GM18505 (cell line): ENCODE measurements at regions not wholly inside any gene's neighbourhood (a gene's known extent, or its start where the extent isn't known, plus 50 kb on each side); places are given as distances from the start of the nearest gene placed in this dataset.

Experiments
- ATAC-seq: cut with Tn5 transposase; IDR thresholded peaks from one replicate; pipeline ENCODE4 v1.9.1; 2021; ENCODE audit not compliant: unreplicated experiment
- POLR2A ChIP-seq: IDR thresholded peaks from 4 replicates; pipeline ENCODE4 v1.6.1; 2011; ENCODE audit warnings: borderline replicate concordance; ENCODE audit not compliant: insufficient read depth, insufficient read length; ENCODE audit errors: extremely low read depth

DNA sequence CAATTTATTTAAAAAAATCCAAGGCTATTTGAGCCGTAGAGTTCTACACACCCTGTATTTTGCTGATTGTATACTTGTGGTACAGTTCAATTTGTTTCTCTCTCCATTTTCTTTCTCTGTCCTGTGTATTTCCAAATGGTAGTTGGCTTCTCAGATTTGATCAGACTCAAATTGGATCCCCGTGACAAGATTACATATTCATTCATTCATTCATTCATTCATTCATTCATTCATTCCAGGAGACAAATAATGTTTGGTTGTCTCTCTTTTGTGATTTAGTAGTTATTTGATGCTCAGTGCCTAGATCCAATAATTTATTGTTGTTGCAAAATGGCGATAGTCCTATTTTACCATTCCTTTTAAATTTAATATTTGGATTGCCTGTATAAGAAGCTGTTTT is 292.8 kb upstream of the RIOK2 start:
- no peak for ATAC-seq
- no peak for TF ChIP-seq POLR2A

GRCh38 chr5:97476852-97477534 is 293.9 kb upstream of the RIOK2 start:
- no peak for TF ChIP-seq POLR2A
- ATAC-seq: peak; percentile 55

DNA sequence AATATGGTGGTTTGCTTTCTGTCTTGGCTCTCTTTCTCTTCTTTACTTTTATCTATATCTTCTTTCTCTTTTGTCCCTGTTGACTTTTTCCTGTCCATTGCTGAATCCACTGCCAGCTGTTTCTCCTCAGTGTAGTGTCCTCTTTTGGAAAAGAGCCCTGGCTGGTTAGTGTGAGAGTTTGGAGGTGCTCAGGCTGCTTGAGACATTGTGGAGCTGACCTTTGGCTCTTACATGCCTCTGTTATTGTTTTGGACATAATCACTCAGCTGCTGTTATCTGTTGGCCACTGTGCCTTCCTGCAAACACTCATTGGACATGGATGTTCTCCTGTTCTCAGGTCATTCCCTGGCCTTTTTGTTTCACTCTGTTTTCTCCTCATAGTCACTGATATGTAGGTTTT is 295.4 kb upstream of the RIOK2 start:
- no peak for ATAC-seq
- no peak for TF ChIP-seq POLR2A

DNA sequence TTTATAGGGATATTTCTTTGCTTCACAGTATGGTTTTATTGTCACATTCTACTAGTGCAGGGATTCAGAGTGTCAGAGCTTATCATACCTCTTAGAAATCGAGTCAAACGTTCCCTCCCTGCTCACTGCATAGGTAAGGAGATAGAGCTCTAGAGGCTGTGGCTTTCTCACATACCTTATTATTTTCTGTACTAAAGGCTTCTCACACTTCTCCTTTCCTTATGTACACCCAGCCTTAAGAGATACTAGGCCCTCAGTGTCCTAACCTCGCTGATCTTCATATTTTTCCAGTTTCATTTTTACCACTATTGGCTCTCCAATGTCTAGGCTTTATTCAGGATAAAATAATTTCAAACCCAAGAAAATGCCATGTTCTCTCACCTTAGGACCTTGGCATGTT is 297.3 kb upstream of the RIOK2 start:
- ATAC-seq: peak; percentile 36
- TF ChIP-seq POLR2A: no peak

DNA sequence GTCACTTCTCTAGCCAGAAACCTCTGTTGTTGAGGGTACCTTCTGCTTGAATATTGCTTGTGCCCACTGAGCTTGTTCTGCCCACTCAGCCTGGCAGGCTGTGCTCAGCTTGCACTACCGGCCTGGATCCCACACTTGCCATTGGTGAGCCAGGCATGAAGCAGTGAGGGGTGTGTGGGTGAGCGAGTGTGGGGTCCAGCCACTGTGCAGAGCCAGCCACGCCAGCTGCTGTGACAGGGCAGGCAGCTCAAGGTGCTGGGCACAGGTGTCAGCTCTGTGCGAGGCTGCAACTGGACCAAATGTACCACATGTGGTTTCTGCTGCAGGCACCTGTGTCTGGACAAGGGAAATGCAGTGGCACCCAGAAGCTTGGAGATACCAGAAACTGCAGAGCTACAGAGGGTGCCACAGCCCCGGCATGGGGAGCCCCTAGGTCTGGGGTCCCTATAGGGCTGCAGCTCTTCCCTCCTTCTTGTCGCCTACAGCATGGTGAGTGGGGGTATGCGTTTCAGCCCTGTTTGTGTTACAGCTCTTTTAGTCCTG is 305.1 kb upstream of the RIOK2 start:
- no peak for ATAC-seq
- TF ChIP-seq POLR2A: no peak

- no peak for TF ChIP-seq POLR2A
- ATAC-seq: no peak
Observed at GRCh38 chr5:97489010-97489840, 306.2 kb upstream of the RIOK2 start.

DNA sequence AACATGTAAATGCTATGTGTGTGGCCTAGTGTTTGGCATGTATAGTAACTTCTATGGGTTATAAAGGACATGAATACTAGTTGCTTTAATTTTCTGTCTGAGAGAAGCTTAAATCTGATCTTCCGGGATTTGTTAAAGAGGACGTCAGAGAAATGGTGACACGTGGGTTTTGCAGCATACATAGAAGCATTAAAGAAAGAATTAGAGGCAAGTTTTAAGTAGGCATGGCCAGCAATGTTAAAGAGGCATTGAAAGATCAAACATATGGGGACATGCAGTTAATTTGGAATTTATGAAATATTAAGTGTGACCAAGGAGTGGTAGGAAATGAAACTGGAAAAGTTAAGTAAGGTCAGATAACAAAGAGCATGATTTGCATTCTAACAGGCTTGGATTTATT is 311.4 kb upstream of the RIOK2 start:
- no peak for ATAC-seq

DNA sequence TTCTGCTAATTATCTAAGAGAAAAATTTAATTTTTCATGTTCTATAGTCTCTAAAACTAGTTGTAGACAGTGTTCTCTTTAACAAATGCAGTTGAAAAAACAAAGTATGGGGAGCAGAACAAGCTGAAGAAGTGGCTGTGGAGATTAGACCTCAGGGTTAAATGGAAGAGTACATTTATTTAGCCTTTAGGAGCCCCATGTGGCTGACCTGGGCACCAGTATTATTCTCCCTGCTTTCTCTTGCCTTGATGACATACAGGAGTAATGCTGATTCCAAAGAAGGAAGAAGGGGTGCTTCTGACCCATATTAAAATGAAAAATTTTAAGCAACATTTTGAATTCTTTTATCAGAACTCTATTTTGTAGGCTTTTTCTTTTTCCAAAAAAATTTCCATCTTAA is 312.3 kb upstream of the RIOK2 start:
- TF ChIP-seq POLR2A: no peak
- no peak for ATAC-seq

More for the DNA sequence above, 311.4 kb upstream of the RIOK2 start:
- TF ChIP-seq POLR2A: no peak

DNA sequence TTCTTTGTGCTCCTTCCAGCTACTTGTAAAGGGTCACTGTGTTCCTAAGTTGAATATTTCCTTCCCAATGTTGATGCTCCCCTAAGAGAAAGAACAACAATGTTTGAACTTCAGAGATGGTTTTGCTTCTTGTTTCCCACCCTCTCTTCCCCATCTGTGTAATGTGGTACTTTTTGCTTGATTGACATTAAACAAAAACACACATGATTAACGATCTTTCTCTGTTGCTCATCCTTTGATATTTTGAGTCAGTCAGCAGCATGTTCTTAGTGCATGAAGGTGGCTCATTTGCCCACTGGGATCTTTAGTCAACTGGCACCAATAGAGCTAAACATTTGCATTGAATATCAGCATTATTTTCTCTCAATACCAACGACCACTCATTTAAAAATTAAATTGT is 313.0 kb upstream of the RIOK2 start:
- no peak for ATAC-seq
- no peak for TF ChIP-seq POLR2A

- no peak for ATAC-seq
- TF ChIP-seq POLR2A: no peak
Observed at GRCh38 chr5:97498657-97499056, 315.6 kb upstream of the RIOK2 start.

- ATAC-seq: no peak
Observed at GRCh38 chr5:97499605-97500004, 316.6 kb upstream of the RIOK2 start.

GRCh38 chr5:97501286-97501964 is 318.4 kb upstream of the RIOK2 start:
- TF ChIP-seq POLR2A: no peak
- ATAC-seq: no peak

More at GRCh38 chr5:97499605-97500004, 316.6 kb upstream of the RIOK2 start:
- no peak for TF ChIP-seq POLR2A

DNA sequence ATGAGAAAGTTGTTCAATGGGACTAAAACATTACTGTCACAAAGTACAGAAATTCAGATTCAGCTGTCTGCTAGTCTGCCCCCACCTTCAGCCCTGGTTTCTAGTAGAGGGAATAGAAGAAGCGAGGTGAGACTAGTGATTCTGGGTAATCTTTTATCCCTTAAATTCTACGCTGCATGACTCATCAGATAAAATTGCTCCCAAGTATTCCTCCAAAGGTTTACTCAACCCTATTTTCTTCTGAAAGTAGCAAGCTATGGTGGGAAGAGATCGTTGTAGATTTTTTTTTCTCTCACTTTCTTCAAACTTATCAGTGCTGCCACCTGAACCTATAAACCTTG is 318.9 kb upstream of the RIOK2 start:
- TF ChIP-seq POLR2A: no peak
- no peak for ATAC-seq
